Liver (tissue), 8 donors: ENCODE measurements at regions not wholly inside any gene's neighbourhood (a gene's known extent, or its start where the extent isn't known, plus 50 kb on each side); places are given as distances from the start of the nearest gene placed in this dataset.

Experiments used
- DNase-seq: peaks from one replicate; pipeline ENCODE4 v3.0.0-alpha.2; 2017; ENCODE audit warnings: low spot score
- H3K27ac ChIP-seq, 2 donors: one replicate each; pipeline ENCODE4 v1.7.0; 2013; ENCODE audit warnings: inconsistent platforms in 2 of 2, low read length in 2 of 2, control low read depth in 1 of 2, low read depth in 1 of 2, mild to moderate bottlenecking in 1 of 2
- H3K27me3 ChIP-seq, 4 donors: one replicate each; pipeline versions ENCODE4 v1.6.1 to v1.7.0; 2013; ENCODE audit warnings: low read length in 3 of 4, inconsistent platforms in 1 of 4, mild to moderate bottlenecking in 1 of 4, moderate library complexity in 1 of 4; ENCODE audit not compliant: control insufficient read depth in 4 of 4, insufficient read depth in 4 of 4
- H3K36me3 ChIP-seq, 4 donors: one replicate each; pipeline versions ENCODE4 v1.6.1 to v1.7.0; 2013; ENCODE audit warnings: low read length in 3 of 4, mild to moderate bottlenecking in 3 of 4, low read depth in 1 of 4, moderate library complexity in 1 of 4; ENCODE audit not compliant: control insufficient read depth in 4 of 4, insufficient read depth in 3 of 4
- H3K4me1 ChIP-seq, 4 donors: one replicate each; pipeline versions ENCODE4 v1.6.1 to v1.7.0; 2013; ENCODE audit warnings: low read length in 3 of 4, mild to moderate bottlenecking in 3 of 4, moderate library complexity in 1 of 4; ENCODE audit not compliant: control insufficient read depth in 4 of 4, insufficient read depth in 4 of 4
- H3K4me3 ChIP-seq, 3 donors: one replicate each; pipeline versions ENCODE4 v1.6.1 to v1.7.0; 2013; ENCODE audit warnings: low read length in 3 of 3, control low read depth in 1 of 3, low read depth in 1 of 3, mild to moderate bottlenecking in 1 of 3
- H3K9ac ChIP-seq, 2 donors: one replicate each; pipeline ENCODE4 v1.7.0; 2013; ENCODE audit warnings: low read length in 2 of 2, mild to moderate bottlenecking in 2 of 2, moderate library complexity in 2 of 2, control low read depth in 1 of 2, low read depth in 1 of 2
- H3K9me3 ChIP-seq, 4 donors: one replicate each; pipeline versions ENCODE4 v1.6.1 to v1.7.0; 2013; ENCODE audit warnings: low read length in 3 of 4; ENCODE audit not compliant: control insufficient read depth in 4 of 4
- ATF3 ChIP-seq: IDR thresholded peaks from 2 replicates; pipeline ENCODE4 v1.6.1; 2016; ENCODE audit warnings: antibody characterized with exemption
- CTCF ChIP-seq: fragments of 150-350 bp; IDR thresholded peaks from 2 replicates; pipeline ENCODE4 v1.5.1; 2017; ENCODE audit warnings: improper control_type of control experiment, low read depth, low read length; ENCODE audit not compliant: missing input control
- EGR1 ChIP-seq, 2 donors: IDR thresholded peaks; 2 replicates each; pipeline ENCODE4 v1.6.1; 2016 to 2018; ENCODE audit warnings: antibody characterized with exemption in 2 of 2, low read depth in 2 of 2
- FOXA1 ChIP-seq: IDR thresholded peaks from 2 replicates; pipeline ENCODE4 v1.6.1; 2016; ENCODE audit warnings: antibody characterized with exemption
- FOXA2 ChIP-seq: IDR thresholded peaks from 2 replicates; pipeline ENCODE4 v1.6.1; 2016; ENCODE audit warnings: antibody characterized with exemption
- GABPA ChIP-seq, 2 donors: IDR thresholded peaks in 1 of 2; conservative IDR thresholded peaks in 1 of 2; 2 replicates each; pipeline ENCODE4 v1.6.1; 2016; ENCODE audit warnings: antibody characterized with exemption in 2 of 2, mild to moderate bottlenecking in 1 of 2, moderate library complexity in 1 of 2
- HNF4A ChIP-seq, 2 donors: conservative IDR thresholded peaks; 2 replicates each; pipeline ENCODE4 v1.6.1; 2016; ENCODE audit warnings: antibody characterized with exemption in 2 of 2, mild to moderate bottlenecking in 2 of 2
- HNF4G ChIP-seq: IDR thresholded peaks from 2 replicates; pipeline ENCODE4 v1.6.1; 2016; ENCODE audit warnings: antibody characterized with exemption
- JUND ChIP-seq, 2 donors: IDR thresholded peaks; 2 replicates each; pipeline ENCODE4 v1.6.1; 2016; ENCODE audit warnings: antibody characterized with exemption in 2 of 2
- MAX ChIP-seq: IDR thresholded peaks from 2 replicates; pipeline ENCODE4 v1.6.1; 2016; ENCODE audit warnings: antibody characterized with exemption
- NR2F2 ChIP-seq: IDR thresholded peaks from 2 replicates; pipeline ENCODE4 v1.6.1; 2016; ENCODE audit warnings: antibody characterized with exemption
- RAD21 ChIP-seq, 2 donors: IDR thresholded peaks; 2 replicates each; pipeline ENCODE4 v1.6.1; 2016; ENCODE audit warnings: antibody characterized with exemption in 2 of 2, mild to moderate bottlenecking in 2 of 2
- REST ChIP-seq: IDR thresholded peaks from 2 replicates; pipeline ENCODE4 v1.6.1; 2016; ENCODE audit warnings: antibody characterized with exemption, mild to moderate bottlenecking
- RXRA ChIP-seq, 2 donors: IDR thresholded peaks; 2 replicates each; pipeline ENCODE4 v1.6.1; 2017 to 2018; ENCODE audit warnings: antibody characterized with exemption in 2 of 2, mild to moderate bottlenecking in 1 of 2
- SP1 ChIP-seq: IDR thresholded peaks from 2 replicates; pipeline ENCODE4 v1.6.1; 2018; ENCODE audit warnings: antibody characterized with exemption, mild to moderate bottlenecking
- TAF1 ChIP-seq: conservative IDR thresholded peaks from 2 replicates; pipeline ENCODE4 v1.6.1; 2016; ENCODE audit warnings: antibody characterized with exemption, mild to moderate bottlenecking
- YY1 ChIP-seq: IDR thresholded peaks from 2 replicates; pipeline ENCODE4 v1.6.1; 2016; ENCODE audit warnings: antibody characterized with exemption, mild to moderate bottlenecking
- ZBTB33 ChIP-seq: IDR thresholded peaks from 2 replicates; pipeline ENCODE4 v1.6.1; 2016; ENCODE audit warnings: antibody characterized with exemption
- WGBS: extraction: QIAGEN DNeasy Blood & Tissue Kit; methylation state at CpG from one replicate; pipeline ENCODE4 v1.1.7; 2013; 5-methylcytosine and 5-hydroxymethylcytosine counted together
- donor health status: healthy.
- donor health status: healthy.
- donor health status: healthy.
- donor health status: healthy.
- donor health status: healthy.

- 18% methylated on average over 26 of the region's 26 CpGs for WGBS
- peak overlapping the region; percentile 42 to 79 for H3K9ac ChIP-seq
- no peaks in the 10 kb centered on the region for H3K9me3 ChIP-seq
- TF ChIP-seq NR2F2 = peak; percentile 100
- peak; percentile 99 for TF ChIP-seq MAX
- TF ChIP-seq HNF4G = peak; percentile 85
- peak; percentile 76 for TF ChIP-seq REST
- peak; percentile 95 for TF ChIP-seq ZBTB33
- TF ChIP-seq CTCF = no peak
- peak; percentile 76 to 84 for TF ChIP-seq RAD21 (IDR thresholded peaks at IDR 0.05)
- peak; percentile 80 for TF ChIP-seq FOXA1
- peak; percentile 80 for TF ChIP-seq ATF3
- TF ChIP-seq JUND (IDR thresholded peaks at IDR 0.05) = peak; percentile 79 to 85
- TF ChIP-seq SP1 = peak; percentile 99
- no peak for TF ChIP-seq TAF1
- TF ChIP-seq GABPA (IDR thresholded peaks at IDR 0.05 in 1 of 2, conservative IDR thresholded peaks at IDR 0.05 in 1 of 2) = peak in 1 of 2 donors; percentile 51
- TF ChIP-seq RXRA (IDR thresholded peaks at IDR 0.05) = peak; percentile 99 to 100
- TF ChIP-seq FOXA2 = peak; percentile 94
- peak; percentile 75 for TF ChIP-seq YY1
- peak; percentile 49 to 87 for TF ChIP-seq EGR1 (IDR thresholded peaks at IDR 0.05; ENCODE audit: low read depth in 2 of 2)
- peak; percentile 98 to 99 for TF ChIP-seq HNF4A (conservative IDR thresholded peaks at IDR 0.05)
- H3K36me3 ChIP-seq = no peaks in the 10 kb centered on the region
- no peak overlapping the region for H3K4me3 ChIP-seq
- peak; percentile 67 for DNase-seq
- H3K27me3 ChIP-seq = no peaks in the 10 kb centered on the region
- peak overlapping the region; percentile 76 to 92 for H3K27ac ChIP-seq
- peaks cover 17 to 62% (median 38%) of the 10 kb centered on the region in 4 donors for H3K4me1 ChIP-seq
Observed at GRCh38 chr6:167668019-167668753, 158.5 kb upstream of the AFDN start.
